Hepatocyte (in vitro differentiated cells): ENCODE measurements at regions not wholly inside any gene's neighbourhood (a gene's known extent, or its start where the extent isn't known, plus 50 kb on each side); places are given as distances from the start of the nearest gene placed in this dataset.

Experiments used
- DNase-seq: peaks from one replicate; pipeline ENCODE4 v3.0.0-alpha.2; 2016; ENCODE audit warnings: low spot score
- H2AFZ ChIP-seq: fragments of 200-600 bp; sonication (generic); 2 replicates; pipeline ENCODE4 v1.6.0; 2016; ENCODE audit warnings: antibody characterized with exemption, mild to moderate bottlenecking
- H3K27ac ChIP-seq: fragments of 200-600 bp; sonication (generic); 2 replicates; pipeline ENCODE4 v1.5.1; 2016; ENCODE audit warnings: mild to moderate bottlenecking
- H3K27me3 ChIP-seq: fragments of 200-600 bp; sonication (generic); 2 replicates; pipeline ENCODE4 v1.6.1; 2016
- H3K36me3 ChIP-seq: fragments of 200-600 bp; sonication (generic); replicated peaks from 2 replicates; pipeline ENCODE4 v1.5.1; 2016; ENCODE audit warnings: low read depth; ENCODE audit not compliant: insufficient read depth
- H3K4me1 ChIP-seq: fragments of 200-600 bp; sonication (generic); 2 replicates; pipeline ENCODE4 v1.5.1; 2016; ENCODE audit warnings: mild to moderate bottlenecking, moderate library complexity; ENCODE audit not compliant: insufficient read depth
- H3K4me2 ChIP-seq: fragments of 200-600 bp; sonication (generic); 2 replicates; pipeline ENCODE4 v1.6.0; 2016
- H3K4me3 ChIP-seq: fragments of 200-600 bp; sonication (generic); 2 replicates; pipeline ENCODE4 v1.5.1; 2016; ENCODE audit warnings: mild to moderate bottlenecking
- H3K79me2 ChIP-seq: fragments of 200-600 bp; sonication (generic); 2 replicates; pipeline ENCODE4 v1.6.0; 2017; ENCODE audit warnings: mild to moderate bottlenecking
- H3K9me2 ChIP-seq: fragments of 200-600 bp; sonication (generic); replicated peaks from 2 replicates; pipeline ENCODE4 v1.6.0; 2017; ENCODE audit warnings: mild to moderate bottlenecking; ENCODE audit not compliant: insufficient read depth
- H3K9me3 ChIP-seq: fragments of 200-600 bp; sonication (generic); 2 replicates; pipeline ENCODE4 v1.5.1; 2016; ENCODE audit warnings: low read depth, mild to moderate bottlenecking
- H4K20me1 ChIP-seq: fragments of 200-600 bp; sonication (generic); 2 replicates; pipeline ENCODE4 v1.6.0; 2016; ENCODE audit warnings: mild to moderate bottlenecking; ENCODE audit not compliant: insufficient read depth, poor library complexity, severe bottlenecking
- CTCF ChIP-seq: fragments of 200-600 bp; sonication (generic); IDR thresholded peaks from 2 replicates; pipeline ENCODE4 v1.5.1; 2016; ENCODE audit warnings: antibody characterized with exemption, mild to moderate bottlenecking; ENCODE audit not compliant: poor library complexity
- EZH2 ChIP-seq: fragments of 200-600 bp; sonication (generic); IDR thresholded peaks from 2 replicates; pipeline ENCODE4 v1.6.1; 2016; ENCODE audit warnings: antibody characterized with exemption, mild to moderate bottlenecking, borderline replicate concordance
- EZH2phosphoT487 ChIP-seq: fragments of 200-600 bp; sonication (generic); IDR thresholded peaks from one replicate; pipeline ENCODE4 v1.6.1; 2018; ENCODE audit warnings: antibody characterized with exemption, mild to moderate bottlenecking, low read depth, moderate library complexity; ENCODE audit not compliant: unreplicated experiment, severe bottlenecking
- WGBS: methylation state at CpG from one replicate; pipeline ENCODE4 v1.1.6; 2016; ENCODE audit warnings: low lambda C conversion rate; ENCODE audit errors: missing lambda C conversion rate; 5-methylcytosine and 5-hydroxymethylcytosine counted together

GRCh38 chrX:117305168-117305766, 811.3 kb downstream of the KLHL13 start:
- TF ChIP-seq EZH2 (no peak), CTCF (no peak), EZH2phosphoT487 (no peak)
- H2AFZ ChIP-seq: no peak overlapping the region
- 77% methylated on average over 4 of the region's 4 CpGs for whole genome bisulfite sequencing

GRCh38 chrX:117301086-117301485, 815.5 kb downstream of the KLHL13 start:
- no peaks in the 10 kb centered on the region for H3K4me1 ChIP-seq
- H3K4me2 ChIP-seq: no peak overlapping the region
- no peak overlapping the region for H3K27ac ChIP-seq
- H3K9me2 ChIP-seq: no peaks in the 10 kb centered on the region
- H3K9me3 ChIP-seq: no peaks in the 10 kb centered on the region
- H3K79me2 ChIP-seq: no peaks in the 10 kb centered on the region
- H3K27me3 ChIP-seq: no peaks in the 10 kb centered on the region
- no peaks in the 10 kb centered on the region for H4K20me1 ChIP-seq
- H3K4me3 ChIP-seq: no peak overlapping the region
- H3K36me3 ChIP-seq: no peaks in the 10 kb centered on the region
- WGBS: 86% methylated on average over 1 of the region's 1 CpG
- DNase-seq: no peak
- no peak for TF ChIP-seq EZH2phosphoT487
- TF ChIP-seq CTCF: no peak
- no peak overlapping the region for H2AFZ ChIP-seq

More at GRCh38 chrX:117305168-117305766, 811.3 kb downstream of the KLHL13 start:
- Histone ChIP-seq H3K79me2 (no peaks in the 10 kb centered on the region), H3K36me3 (no peaks in the 10 kb centered on the region), H3K27me3 (no peaks in the 10 kb centered on the region), H3K27ac (no peak overlapping the region), H4K20me1 (no peaks in the 10 kb centered on the region), H3K4me1 (no peaks in the 10 kb centered on the region), H3K4me2 (no peak overlapping the region), H3K4me3 (no peak overlapping the region), H3K9me3 (no peaks in the 10 kb centered on the region), H3K9me2 (no peaks in the 10 kb centered on the region)
- DNase-seq: no peak

- no peak for TF ChIP-seq EZH2phosphoT487
- TF ChIP-seq EZH2: no peak
- no peak for TF ChIP-seq CTCF
- no peaks in the 10 kb centered on the region for H3K36me3 ChIP-seq
- no peak overlapping the region for H3K4me3 ChIP-seq
- no peak for DNase-seq
- H3K9me3 ChIP-seq: no peaks in the 10 kb centered on the region
- H3K27ac ChIP-seq: no peak overlapping the region
- H3K27me3 ChIP-seq: no peaks in the 10 kb centered on the region
- no peak overlapping the region for H2AFZ ChIP-seq
- H3K9me2 ChIP-seq: no peaks in the 10 kb centered on the region
- H3K4me1 ChIP-seq: no peaks in the 10 kb centered on the region
- no peaks in the 10 kb centered on the region for H4K20me1 ChIP-seq
- 57% methylated on average over 1 of the region's 1 CpG for WGBS
- H3K79me2 ChIP-seq: no peaks in the 10 kb centered on the region
- H3K4me2 ChIP-seq: no peak overlapping the region
Measured at GRCh38 chrX:117291760-117292159, 824.9 kb downstream of the KLHL13 start.
